ENCODE measurements at regions not wholly inside any gene's neighbourhood (a gene's known extent, or its start where the extent isn't known, plus 50 kb on each side); places are given as distances from the start of the nearest gene placed in this dataset.
"Not testable (repeated sequence)": the region's sequence is repeated elsewhere in the genome, so short reads cannot be mapped to it uniquely, and the experiment has no call there.

DNA sequence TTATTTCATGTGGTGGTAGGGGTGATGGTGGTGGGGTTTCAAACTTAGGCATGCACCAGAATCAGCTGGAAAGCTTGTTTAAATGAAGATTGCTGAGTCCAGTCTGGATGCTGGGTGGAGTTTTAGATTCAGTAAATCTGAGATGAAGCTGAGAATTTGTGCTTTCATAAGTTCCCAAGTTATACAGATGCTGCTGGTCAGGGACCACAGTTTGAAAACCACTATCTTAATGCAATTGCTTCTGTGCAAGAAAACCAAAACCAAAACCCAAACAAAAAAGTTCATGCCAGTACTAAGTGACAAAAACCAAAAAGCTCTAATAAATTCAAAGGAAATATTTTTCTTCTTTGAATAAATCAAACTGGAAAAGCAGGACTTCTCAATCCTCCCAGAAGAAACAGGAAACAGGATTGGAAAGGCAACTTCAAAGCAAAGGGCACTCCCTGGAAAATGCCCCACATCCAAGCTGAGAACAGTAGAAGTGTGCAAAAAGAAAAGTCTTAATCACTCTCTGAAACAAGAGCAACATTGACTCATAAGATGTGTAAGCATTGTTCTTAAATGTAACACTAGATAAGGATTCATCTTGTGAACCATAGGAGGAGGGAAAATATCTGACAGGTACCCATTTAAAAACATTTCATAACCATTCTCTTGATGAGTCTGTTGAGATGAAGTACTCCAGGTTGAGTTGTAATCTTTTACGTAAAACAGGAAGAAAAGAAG is 481.5 kb upstream of the HSF2 start:
- intact Hi-C loops (cut with micrococcal nuclease): no loop called here

- intact Hi-C loops (cut with micrococcal nuclease): no loop called here
These were observed 478.8 kb upstream of the HSF2 start for GRCh38 chr6:121920616-121921015.

- intact Hi-C loops (cut with micrococcal nuclease): no loop called here
These were observed 474.4 kb upstream of the HSF2 start for GRCh38 chr6:121925024-121925423.

GRCh38 chr6:121925534-121926255 is 473.8 kb upstream of the HSF2 start:
- intact Hi-C loops (cut with micrococcal nuclease): no loop called here

DNA sequence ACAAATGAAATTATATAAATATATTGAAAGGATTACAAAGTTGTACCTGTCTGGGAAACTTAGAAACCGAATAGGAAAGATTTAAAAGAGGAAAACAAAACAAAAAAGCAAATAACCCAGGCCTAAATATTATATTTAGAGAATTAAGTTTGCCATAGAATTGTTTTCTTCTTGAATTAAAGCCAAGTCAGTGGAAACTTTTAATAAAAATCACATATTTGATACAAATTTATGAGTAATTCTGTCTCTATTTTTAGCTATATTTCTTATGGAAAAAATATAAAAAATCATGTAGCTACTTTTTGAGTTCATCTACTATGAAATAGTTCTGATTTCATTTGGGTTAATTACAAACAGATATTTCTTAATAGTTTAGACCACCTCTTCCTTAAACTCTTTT is 470.2 kb upstream of the HSF2 start:
- intact Hi-C loops (cut with micrococcal nuclease): no loop called here

GRCh38 chr6:121932076-121932991 is 467.1 kb upstream of the HSF2 start:
- intact Hi-C loops (cut with micrococcal nuclease): no loop called here

DNA sequence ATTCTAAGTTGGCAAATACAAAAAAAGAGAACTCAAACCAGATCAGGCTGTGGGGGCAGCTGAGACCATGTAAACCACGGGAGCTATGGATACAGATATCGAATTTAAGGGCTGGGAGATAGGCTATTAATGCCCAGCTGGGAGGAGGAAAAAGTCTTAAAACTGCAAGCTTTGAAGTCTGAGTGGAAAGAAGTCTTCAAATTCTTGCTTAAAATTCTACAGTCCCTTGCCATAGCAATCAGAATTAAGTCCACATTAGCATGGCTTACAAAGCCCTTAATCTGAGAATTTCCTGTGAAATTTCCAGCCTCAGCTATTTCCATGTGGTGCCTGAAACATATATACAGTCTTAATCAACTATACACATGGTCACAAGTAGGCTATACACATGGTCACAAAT is 465.0 kb upstream of the HSF2 start:
- intact Hi-C loops (cut with micrococcal nuclease): no loop called here

DNA sequence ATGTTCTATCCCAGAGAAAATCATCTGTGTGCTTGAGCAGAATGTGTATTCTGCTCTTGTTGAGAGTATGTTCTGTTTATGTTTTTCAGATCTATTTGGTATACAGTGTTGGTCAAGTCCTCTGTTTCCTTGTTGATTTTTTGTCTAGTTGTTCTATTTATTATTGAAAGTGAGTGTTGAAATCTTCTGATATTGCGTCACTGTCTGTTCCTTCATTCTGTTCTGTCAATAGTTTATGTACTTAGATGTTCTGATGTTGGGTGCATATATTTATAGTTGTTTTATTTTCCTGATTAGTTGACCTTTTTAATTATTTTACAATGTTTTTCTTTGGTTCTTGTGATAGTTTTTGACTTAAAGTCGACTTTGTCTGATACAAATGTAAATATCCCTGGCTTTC is 458.7 kb upstream of the HSF2 start:
- intact Hi-C loops (cut with micrococcal nuclease): no loop called here

DNA sequence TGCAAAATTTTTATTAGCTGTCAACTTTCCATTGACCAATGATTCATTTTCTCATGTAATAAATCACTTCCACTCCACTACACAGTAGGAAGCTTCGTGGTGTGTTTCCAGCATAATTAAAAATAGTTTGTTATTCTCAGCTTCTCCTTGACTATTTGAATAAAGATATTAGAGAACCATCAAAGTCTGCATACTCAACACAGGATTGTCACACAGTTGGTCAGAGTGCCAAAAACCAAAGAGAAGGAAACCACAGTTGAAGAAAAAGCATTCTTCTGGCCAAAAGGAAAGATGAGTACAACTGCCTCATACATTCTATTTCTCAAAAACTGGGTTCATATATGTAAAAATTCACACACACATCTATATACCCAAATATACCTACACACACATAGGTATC is 455.1 kb upstream of the HSF2 start:
- intact Hi-C loops (cut with micrococcal nuclease): no loop called here

DNA sequence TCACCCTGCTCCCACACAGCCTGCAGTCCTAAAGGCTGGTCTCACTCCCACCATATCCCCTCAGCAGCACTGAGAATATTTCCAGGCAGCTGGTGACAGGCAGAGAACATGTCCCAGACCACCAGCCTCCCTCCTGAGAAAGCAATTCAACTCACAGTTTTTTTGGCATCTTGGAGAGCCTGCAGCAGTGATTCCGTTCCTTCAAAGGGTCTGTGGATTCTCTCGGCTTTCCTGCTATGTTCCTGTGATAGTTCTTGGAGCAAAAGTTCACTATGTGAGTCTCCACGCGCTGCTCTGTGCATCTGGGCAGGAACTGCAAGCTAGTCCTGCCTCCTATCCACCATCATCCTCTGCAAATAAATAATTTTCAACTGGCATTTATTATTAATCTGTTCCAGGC is 448.3 kb upstream of the HSF2 start:
- intact Hi-C loops (cut with micrococcal nuclease): no loop called here

- intact Hi-C loops (cut with micrococcal nuclease): no loop called here
These were observed 447.5 kb upstream of the HSF2 start for GRCh38 chr6:121951918-121952379.

DNA sequence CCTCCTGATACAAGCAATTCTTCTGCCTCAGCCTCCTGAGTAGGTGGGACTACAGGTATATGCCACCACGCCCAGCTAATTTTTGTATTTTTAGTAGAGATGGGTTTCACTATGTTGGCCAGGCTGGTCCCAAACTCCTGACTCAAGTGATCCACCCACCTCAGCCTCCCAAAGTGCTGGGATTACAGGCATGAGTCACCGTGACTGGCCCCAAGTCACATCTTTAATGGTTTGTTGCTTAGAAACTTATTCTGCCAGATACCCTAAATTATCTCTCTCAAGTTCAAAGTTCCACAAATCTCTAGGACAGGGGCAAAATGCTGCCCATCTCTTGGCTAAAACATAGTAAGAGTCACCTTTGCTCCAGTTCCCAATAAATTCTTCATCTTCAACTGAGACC is 444.1 kb upstream of the HSF2 start:
- intact Hi-C loops (cut with micrococcal nuclease): not testable (repeated sequence)

DNA sequence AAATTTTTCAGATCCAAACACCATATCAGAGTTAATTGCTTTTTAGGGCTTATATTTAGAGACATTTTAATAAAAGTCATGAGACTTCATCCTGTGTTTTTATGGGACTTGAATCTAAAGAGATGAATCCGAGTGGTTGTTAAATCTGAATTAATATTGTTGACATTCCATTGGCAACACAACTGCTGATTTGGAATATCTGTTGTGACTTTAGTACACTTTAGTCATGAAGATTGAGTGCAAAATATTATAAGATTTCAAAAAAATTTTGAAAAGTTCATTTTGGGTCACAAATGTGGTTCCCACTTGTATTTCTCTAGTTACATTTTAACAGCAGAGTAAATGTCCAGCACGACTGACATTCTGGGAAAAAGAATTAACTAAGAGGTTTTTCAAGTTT is 442.7 kb upstream of the HSF2 start:
- intact Hi-C loops (cut with micrococcal nuclease): no loop called here

DNA sequence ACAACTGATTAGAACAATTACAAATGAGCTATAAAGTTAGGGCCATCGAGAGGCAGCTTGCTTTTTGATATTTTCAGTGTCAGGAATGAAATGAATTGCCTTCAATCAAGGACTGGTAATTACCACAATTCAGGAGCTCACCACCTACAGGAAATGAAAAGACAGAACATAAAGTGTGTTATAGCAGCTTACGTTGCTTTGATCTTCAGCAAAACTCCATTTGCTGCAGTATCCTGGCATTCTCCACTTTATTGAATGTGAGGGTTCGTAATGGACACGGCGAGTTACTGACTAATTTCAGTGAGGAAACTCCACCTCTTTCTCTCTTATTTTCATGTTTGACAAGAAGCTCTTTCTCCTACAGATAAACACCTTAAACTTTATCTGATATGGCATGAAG is 440.0 kb upstream of the HSF2 start:
- intact Hi-C loops (cut with micrococcal nuclease): no loop called here

- intact Hi-C loops (cut with micrococcal nuclease): no loop called here
These were observed 437.8 kb upstream of the HSF2 start for GRCh38 chr6:121961619-121962125.

- intact Hi-C loops (cut with micrococcal nuclease): no loop called here
These were observed 435.6 kb upstream of the HSF2 start for GRCh38 chr6:121963826-121964225.

DNA sequence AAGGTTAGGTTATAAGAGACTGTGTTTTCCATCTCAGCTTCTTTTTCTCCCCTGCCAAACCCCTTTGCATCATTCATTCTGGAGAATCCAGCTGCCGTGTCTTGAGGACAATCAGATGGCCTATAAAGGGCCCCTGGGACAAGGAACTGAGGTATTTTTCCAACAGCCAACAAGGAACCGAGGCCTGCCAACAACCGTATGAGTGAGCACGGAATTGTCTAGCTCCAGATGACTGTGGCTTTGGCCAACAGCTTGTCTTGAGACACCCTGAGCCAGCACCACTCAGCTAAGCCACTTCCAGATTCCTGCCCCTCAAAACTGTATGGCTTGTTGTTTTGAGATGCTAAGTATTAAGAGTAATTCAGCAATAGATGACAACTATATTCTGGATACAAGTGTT is 433.7 kb upstream of the HSF2 start:
- intact Hi-C loops (cut with micrococcal nuclease): no loop called here

GRCh38 chr6:121967631-121968030 is 431.8 kb upstream of the HSF2 start:
- intact Hi-C loops (cut with micrococcal nuclease): no loop called here

GRCh38 chr6:121971931-121972335 is 427.5 kb upstream of the HSF2 start:
- intact Hi-C loops (cut with micrococcal nuclease): no loop called here

DNA sequence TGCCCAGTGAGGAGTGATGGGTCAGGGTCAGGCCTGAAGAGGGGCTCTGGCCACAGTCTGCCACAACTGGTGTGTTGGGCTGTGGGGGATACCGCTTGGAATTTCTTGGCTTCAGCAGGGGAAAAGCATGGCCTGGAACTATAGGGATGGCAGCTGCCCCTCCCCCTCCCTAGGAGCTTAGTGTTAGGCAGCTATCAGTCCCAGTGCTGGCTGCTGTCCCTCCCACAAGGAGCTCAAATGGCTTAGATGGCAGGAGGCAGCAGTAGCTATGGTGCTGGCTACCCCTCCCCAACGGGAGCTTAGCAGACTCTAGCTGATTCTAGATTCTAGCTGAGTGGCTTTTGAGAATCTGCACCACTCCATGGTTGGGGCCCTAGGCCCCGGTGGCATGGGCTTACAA is 414.5 kb upstream of the HSF2 start:
- intact Hi-C loops (cut with micrococcal nuclease): no loop called here

- intact Hi-C loops (cut with micrococcal nuclease): no loop called here
These were observed 406.1 kb upstream of the HSF2 start for GRCh38 chr6:121993362-121993761.

- intact Hi-C loops (cut with micrococcal nuclease): no loop called here
These were observed 404.5 kb upstream of the HSF2 start for GRCh38 chr6:121994919-121995318.
